Gastroesophageal sphincter (tissue), 3 donors: ENCODE measurements at regions not wholly inside any gene's neighbourhood (a gene's known extent, or its start where the extent isn't known, plus 50 kb on each side); places are given as distances from the start of the nearest gene placed in this dataset.

Experiments used
- CTCF ChIP-seq, 4 experiments: fragments of 200-600 bp in 2 of 4; fragments of 450-650 bp in 2 of 4; sonication (generic) in 1 of 4; IDR thresholded peaks; one replicate each; pipeline ENCODE4 v1.5.1; 2017 to 2019; ENCODE audit warnings: antibody characterized with exemption in 4 of 4, mild to moderate bottlenecking in 2 of 4, moderate library complexity in 2 of 4
- POLR2A ChIP-seq, 2 donors: fragments of 450-650 bp; IDR thresholded peaks; one replicate each; pipeline ENCODE4 v1.6.1; 2017; ENCODE audit warnings: antibody characterized with exemption in 2 of 2, mild to moderate bottlenecking in 2 of 2, moderate library complexity in 1 of 2
- POLR2AphosphoS5 ChIP-seq: sonication (generic); formaldehyde crosslinking; IDR thresholded peaks from one replicate; pipeline ENCODE4 v1.6.1; 2017; ENCODE audit warnings: antibody characterized with exemption

- TF ChIP-seq CTCF (IDR thresholded peaks at IDR 0.05) (no peak), POLR2AphosphoS5 (no peak), POLR2A (IDR thresholded peaks at IDR 0.05) (no peak)
Measured at GRCh38 chr6:15978426-15978825, 150.5 kb upstream of the MYLIP start.
